ENCODE measurements at regions not wholly inside any gene's neighbourhood (a gene's known extent, or its start where the extent isn't known, plus 50 kb on each side); places are given as distances from the start of the nearest gene placed in this dataset.

- no peak for TF ChIP-seq PPARA (CRISPR knock-in tag; IDR thresholded peaks at IDR 0.05; ENCODE audit: borderline replicate concordance)
- no peak for TF ChIP-seq ZFP30 (CRISPR knock-in tag; IDR thresholded peaks at IDR 0.05)
- TF ChIP-seq ISL1 (CRISPR knock-in tag; IDR thresholded peaks at IDR 0.05) = no peak
- no peak for TF ChIP-seq TSHZ2 (CRISPR knock-in tag; IDR thresholded peaks at IDR 0.05)
Measured at GRCh38 chr6:4336084-4336483, 200.7 kb upstream of the ECI2 start.

All from SK-N-SH treated with all-trans-retinoic acid at 6 μM for 48 hours (cell line).